ENCODE measurements at regions not wholly inside any gene's neighbourhood (a gene's known extent, or its start where the extent isn't known, plus 50 kb on each side); places are given as distances from the start of the nearest gene placed in this dataset.

- no peak for DNase-seq (ENCODE audit: low spot score)
- no peak for TF ChIP-seq CTCF (IDR thresholded peaks at IDR 0.05; ENCODE audit: extremely low read depth, missing control alignments)
These were observed 258.7 kb downstream of the RAP2A start for GRCh38 chr13:97692628-97693027.

DNA sequence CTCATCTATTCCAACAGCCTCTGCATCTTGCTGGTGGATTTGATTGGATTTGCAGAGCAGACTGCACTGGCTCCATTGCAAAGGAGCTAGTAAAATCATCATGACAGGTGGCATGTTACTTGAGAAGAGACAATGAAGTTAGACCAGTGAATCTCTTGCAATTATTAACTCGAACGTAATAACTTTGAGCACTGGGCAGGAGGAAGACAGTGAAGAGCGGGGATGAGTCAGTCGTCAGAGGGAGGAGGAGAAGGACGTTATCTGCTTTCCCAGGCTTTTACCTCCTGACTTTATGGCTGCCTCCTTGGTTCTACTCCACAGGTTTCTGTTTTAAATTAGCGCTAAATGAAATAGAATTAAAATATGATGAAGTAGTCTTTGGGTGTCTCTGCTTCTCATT is 257.8 kb upstream of the IPO5 start:
- DNase-seq (ENCODE audit: low spot score) = no peak
- no peak for TF ChIP-seq CTCF (IDR thresholded peaks at IDR 0.05; ENCODE audit: extremely low read depth, missing control alignments)

- no peak for TF ChIP-seq CTCF (IDR thresholded peaks at IDR 0.05; ENCODE audit: extremely low read depth, missing control alignments)
- DNase-seq (ENCODE audit: low spot score) = no peak
These were observed 256.6 kb upstream of the IPO5 start for GRCh38 chr13:97696921-97697320.

GRCh38 chr13:97700306-97700848 is 253.1 kb upstream of the IPO5 start:
- TF ChIP-seq CTCF (IDR thresholded peaks at IDR 0.05; ENCODE audit: extremely low read depth, missing control alignments) = no peak
- no peak for DNase-seq (ENCODE audit: low spot score)

DNA sequence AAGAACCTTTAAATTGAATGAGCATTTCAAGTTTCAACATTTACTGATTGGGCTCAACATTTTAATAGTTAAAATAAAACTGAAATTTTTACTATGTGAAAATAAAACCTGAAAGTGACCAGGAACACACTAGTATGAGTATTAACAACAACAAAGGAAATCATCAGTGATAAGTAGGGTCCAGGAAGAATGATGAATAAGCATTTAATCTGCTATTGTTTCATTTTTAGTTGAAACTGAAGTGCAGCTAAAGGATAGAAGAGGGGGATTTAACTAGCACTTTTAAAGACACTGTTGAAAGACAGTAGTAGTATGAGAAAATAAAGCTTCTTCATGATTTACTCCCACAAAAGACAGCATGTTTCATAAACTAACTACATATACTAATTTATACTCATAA is 250.9 kb upstream of the IPO5 start:
- TF ChIP-seq CTCF (IDR thresholded peaks at IDR 0.05; ENCODE audit: extremely low read depth, missing control alignments) = no peak
- DNase-seq (ENCODE audit: low spot score) = no peak

- no peak for TF ChIP-seq CTCF (IDR thresholded peaks at IDR 0.05; ENCODE audit: extremely low read depth, missing control alignments)
- no peak for DNase-seq (ENCODE audit: low spot score)
These were observed 242.7 kb upstream of the IPO5 start for GRCh38 chr13:97710797-97711196.

DNA sequence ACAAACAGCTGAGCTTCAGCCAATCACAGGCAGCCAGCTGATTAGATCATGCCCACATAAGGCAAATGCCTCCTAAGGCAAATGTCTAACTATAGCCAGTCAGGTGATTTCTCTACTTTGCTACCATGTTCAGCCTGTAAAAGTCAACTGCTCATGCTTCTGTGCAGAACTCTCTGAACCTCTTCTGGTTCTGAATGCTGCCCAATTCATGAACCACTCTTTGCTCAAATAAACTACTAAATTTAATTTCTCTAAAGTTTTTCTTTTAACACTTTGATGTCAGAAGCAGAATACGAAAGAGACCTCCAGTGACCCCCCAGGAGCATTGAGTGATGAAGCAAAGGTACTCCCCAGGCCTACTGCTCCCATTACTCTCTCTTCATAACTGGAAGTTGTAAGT is 240.7 kb upstream of the IPO5 start:
- DNase-seq (ENCODE audit: low spot score) = no peak
- no peak for TF ChIP-seq CTCF (IDR thresholded peaks at IDR 0.05; ENCODE audit: extremely low read depth, missing control alignments)
